8988T (cell line): ENCODE measurements at regions not wholly inside any gene's neighbourhood (a gene's known extent, or its start where the extent isn't known, plus 50 kb on each side); places are given as distances from the start of the nearest gene placed in this dataset.

Source experiments
- DNase-seq: peaks from one replicate; pipeline ENCODE4 v3.0.0; 2011

DNA sequence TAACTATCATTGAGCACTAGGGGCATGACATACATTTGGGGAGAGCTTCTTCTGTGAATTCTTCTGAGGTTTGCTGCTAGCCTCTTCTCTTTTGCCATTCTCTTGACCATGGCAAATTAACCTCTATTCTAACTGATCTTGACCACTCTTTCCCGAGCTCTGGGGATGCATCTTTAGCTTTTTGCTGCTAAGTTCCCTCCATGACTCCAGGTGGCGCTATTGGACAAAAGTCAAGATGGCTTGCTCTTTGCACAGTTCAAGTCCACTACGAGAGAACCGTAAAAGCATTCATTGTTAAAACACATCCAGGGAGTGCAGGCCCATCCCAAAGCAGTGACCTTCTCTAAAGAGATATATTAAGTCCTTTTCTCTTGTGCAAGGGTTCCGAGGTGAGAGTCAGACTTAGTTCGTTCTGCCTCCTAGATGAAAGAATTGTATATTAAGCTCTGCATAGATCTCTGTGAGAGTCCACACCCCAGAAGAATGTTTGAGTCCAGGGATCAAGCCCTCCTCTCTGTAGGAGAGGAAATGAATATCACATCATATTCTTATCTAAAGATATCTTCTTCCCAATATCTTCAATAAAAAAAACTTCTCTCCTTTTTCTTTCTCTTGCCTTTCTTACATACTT, 1152.9 kb upstream of the CDH6 start:
- no peak for DNase-seq

DNA sequence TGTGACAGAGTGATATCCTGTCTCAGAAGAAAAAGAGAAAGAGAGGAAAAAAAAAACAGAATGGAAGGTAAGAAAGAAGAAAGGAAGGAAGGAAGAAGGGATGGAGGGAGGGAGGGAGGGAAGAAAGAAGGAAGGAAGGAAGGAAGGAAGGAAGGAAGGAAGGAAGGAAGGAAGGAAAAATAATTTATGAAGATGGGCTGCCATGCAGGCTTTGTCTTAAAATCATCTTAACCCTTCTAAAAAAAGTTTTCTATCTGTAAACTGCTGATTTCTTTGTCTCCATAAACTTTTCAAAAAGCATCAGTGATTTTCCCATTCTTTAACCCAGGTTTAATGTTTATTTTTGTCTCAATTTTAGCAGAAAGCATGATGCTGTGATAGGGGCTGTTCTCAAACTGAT, 1154.1 kb upstream of the CDH6 start:
- no peak for DNase-seq

DNA sequence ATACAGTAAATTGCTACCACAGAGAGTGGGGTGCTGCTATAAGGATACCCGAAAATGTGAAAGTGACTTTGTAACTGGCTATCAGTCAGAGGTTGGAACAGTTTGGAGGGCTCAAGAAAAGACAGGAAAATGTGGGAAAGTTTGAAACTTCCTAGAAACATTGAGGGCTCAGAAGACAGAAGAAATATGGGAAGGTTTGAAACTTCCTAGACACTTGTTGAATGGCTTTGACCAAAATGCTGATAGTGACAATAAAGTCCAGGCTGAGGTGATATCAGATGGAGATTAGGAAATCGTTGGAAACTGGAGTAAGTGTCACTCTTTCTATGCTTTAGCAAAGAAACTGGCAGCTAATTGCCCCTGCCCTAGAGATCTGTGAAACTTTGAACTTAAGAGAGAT, 1158.6 kb upstream of the CDH6 start:
- DNase-seq, result no peak

DNA sequence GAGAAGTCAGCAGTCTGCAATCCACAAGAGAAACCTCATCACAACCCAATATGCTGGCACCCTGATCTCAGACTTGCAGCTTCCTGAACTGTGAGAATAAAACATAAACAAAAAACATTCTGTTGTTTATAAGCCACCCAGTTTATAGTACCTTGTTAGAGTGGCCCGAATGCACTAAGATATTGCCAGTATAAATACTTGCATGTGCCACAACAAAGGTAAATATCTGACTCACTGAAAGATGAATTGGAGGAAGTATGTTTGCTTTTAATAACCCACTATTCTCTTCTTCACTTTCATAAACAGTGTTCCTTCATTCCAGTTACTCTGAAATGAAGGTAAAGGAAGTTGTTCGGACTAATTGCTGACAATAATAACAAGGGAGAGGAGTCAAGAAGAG, 1163.4 kb upstream of the CDH6 start:
- no peak for DNase-seq

DNA sequence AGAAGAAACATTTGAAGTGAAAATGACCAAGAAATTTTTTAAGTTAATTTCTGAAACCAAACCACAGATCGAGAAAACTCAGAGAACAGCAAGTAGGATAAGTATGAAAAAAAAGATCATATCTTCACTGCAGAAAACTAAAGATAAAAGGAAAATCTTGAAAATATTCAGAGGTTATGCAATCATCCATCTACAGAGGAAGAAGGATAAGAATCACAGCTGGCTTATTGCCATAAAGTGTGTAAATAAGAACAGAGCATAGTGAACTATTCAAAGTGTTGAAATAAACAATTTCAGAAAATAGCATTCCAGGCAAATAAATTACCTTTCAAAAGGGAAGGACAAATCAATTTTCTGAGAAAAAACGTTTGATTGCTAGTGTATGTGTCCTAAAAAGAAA, 1191.7 kb upstream of the CDH6 start:
- no peak for DNase-seq

DNA sequence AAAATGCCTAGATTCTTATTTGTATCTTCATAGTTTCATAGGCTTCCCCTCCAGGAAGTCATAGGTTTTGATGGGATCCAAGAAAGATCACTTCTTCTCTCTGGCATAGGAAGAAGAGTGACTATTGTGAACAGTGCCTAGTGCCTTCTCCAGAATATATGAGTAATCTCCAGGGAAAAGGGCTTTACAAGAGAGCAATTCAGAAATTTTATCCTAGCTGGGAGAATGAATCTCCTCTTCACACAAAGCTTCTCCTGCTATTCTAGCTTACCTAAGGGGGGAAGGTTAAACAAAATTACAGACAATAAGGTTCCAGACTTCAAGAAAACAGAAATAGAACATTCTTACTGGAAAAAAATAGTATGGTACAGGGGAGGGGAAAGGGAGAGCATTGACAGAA, 1193.3 kb upstream of the CDH6 start:
- DNase-seq, result no peak

DNA sequence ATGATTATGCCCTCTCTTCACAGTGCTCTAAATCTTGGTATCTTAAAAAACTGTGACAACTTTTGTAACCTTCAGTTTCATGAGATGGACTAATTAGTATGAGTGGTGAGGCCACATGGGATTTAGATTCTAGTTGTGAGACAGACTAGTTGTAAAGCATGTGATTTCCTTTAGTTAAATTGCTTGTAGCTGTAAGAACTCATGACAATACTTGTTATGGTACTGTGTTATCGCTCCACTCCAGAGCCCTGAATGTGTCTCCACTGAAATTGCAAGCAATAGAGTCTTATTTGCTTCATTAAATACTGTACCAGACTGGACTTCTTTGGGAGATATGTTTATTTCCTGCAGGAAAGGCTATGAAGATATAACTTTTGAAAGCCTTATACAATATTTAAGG, 1198.3 kb upstream of the CDH6 start:
- no peak for DNase-seq

DNA sequence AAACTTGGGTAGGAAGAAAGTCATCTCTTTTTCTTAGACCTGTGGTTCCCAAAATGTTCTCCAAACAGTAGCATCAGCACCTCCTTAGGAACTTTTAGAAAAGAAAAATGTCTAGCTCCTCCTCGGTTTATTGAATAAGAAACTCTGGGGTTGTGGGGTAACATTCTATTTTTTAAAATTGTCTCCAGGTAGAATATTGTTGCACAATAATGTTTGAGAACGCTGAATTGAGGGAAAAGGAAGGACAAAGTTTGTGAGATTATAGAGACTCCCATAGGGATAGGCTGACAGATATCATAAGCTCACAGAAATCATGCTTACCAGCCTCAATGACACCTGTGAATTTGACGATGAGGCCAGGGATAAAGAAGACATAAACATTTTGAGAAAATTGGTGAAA, 1199.0 kb upstream of the CDH6 start:
- DNase-seq, result no peak

DNA sequence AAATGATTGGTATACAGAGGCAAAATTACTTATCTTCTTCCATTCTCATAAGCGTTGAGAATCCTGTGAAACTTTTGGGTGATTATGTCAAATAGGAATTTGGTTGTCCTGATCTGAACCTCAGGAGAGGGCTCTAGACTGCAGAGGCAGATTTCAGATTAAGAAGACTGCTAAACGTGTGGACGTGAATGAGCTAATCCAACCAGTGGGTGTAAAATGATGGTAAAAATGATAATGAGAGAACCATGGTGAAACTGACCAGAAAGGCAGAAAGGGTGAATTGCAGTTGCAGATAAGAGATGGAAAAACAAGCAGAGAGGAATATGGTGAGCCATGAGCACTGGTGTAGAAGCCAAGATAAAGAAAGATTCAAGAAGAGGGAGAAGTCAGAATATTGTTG, 1200.2 kb upstream of the CDH6 start:
- no peak for DNase-seq

DNA sequence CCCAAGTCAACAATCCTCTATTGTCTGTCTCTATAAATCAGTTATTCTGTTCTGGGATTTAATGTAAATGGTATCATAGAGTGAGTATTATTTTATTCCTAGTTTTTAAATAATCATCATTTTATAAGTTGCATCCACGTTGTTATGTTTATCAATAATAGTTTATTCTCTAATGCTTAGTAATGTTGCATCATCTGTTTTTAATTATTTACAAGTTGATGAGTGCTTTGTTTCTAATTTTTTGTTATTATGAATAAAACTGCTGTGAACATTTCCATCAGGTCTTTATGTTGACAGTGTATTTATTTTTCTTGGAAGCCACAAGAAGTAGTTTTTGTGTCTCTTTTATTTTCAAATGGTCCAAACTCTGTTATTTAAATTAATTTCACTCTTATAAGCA, 1201.2 kb upstream of the CDH6 start:
- no peak for DNase-seq

DNA sequence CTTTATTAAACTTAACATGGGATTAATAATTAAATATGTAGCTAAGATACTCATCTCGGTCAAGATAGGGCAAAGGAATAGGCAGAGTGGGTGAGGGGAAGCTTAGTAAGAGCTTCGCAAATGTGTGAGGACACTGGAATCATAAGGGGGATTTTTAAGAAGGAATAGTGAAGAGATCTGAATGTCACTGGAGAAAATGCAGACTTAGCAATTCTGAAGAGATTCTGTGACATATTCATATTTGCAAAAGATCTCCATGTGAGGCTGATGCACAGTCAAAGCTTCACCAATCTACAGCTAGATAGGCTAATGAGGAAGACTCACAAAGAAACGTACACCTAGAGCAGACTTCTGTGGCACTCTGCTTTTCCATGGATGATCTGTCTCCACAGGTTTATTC, 1202.8 kb upstream of the CDH6 start:
- no peak for DNase-seq

DNA sequence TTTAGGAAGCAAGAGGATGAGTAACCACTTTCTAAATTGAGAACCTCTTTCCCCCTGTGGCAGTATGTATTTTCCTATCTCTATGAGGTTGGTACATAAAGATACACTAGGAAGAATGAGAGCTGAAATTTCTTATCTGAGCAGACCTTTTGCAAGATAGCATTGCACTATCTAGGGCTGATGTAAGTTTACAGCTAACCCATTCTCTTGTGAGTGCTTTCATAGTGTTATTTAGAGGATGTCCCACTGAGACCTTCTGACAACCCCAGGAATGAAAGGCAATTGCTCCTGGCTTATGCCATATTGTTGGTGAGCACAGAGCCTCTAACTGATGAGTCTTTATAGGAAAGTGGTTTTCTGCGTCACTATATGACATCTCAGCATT, 1209.3 kb upstream of the CDH6 start:
- DNase-seq, result no peak

DNA sequence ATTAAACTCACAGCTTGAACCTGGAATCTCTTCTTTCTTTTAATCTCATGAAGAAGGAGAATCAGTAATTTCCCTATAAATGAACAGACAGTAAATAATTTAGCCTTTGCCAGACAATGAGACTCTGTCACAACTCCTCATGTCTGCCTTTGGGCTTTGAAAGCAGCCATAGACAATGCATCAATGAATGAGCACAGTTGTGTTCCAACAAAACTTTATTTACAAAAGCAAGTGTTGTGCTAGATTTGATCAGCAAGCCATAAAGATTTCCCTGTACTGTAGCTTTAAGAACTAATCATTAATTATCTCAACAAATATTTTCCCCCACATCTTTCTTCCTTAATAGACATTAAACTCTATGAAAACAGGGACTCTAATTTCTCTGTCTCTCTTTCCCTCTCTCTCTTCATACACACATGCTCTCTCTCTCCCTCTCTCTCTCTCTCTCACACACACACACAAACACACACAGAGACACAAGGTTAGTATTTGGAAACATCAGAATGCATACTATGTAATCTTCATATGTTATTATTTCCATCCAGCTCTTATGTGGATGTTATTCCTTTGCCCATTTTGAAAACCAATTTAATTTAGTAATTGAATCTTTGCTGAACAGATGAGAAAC, 1209.8 kb upstream of the CDH6 start:
- DNase-seq, result no peak

DNA sequence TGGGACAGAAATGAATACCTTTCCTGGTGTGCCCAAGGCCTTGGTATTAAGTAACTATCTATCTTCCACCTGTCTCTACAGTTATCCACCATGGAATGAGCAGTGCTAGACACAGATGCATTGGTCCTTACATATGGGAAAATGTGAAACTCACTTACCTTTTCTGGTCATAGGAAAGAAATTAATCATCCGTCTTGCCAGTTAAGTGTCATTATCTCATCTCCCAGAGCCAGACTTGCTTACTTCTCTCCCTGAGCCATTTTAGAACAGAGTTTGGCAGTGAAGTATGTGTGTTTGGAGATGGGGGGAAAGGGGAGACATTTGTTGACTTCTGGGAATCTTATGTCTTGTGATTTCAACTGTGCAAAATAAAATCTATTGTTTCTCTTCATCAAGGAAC, 1211.0 kb upstream of the CDH6 start:
- DNase-seq, result no peak

DNA sequence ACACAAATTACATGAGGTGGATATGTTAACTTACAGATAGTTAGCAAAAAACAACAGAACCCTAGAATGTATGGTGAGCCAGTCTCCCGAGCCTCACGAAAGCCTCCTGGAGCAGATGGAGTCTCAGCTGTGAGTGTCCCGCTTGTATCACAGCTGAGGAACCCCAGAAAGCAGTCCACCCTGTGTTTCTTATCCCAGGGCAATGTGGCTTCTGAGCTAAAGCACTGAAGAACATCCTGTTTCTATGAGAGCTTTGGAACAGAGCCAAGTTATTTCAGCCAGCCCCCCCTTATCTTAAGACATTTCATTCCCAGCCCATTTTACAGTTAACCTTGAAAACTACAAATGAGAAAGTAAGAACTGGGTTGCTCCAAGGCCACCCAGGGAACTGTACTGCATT, 1220.9 kb upstream of the CDH6 start:
- no peak for DNase-seq

DNA sequence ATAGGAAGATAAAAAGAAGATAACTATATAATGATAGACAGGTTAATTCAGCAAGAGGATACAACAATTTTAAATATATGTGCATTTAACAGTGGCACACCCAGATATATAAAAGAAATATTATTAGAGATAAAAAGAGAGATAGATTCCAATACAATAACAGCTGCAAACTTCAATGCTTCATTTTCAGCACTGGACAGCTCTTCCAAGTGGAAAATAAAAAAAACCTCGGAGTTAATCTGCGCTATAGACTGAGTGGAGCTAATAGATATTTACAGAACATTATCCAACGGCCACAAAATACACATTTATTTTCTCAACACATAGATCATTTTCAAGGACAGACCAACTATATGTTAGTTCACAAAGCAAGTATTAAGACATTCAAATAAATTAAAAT, 1229.5 kb upstream of the CDH6 start:
- DNase-seq, result no peak

DNA sequence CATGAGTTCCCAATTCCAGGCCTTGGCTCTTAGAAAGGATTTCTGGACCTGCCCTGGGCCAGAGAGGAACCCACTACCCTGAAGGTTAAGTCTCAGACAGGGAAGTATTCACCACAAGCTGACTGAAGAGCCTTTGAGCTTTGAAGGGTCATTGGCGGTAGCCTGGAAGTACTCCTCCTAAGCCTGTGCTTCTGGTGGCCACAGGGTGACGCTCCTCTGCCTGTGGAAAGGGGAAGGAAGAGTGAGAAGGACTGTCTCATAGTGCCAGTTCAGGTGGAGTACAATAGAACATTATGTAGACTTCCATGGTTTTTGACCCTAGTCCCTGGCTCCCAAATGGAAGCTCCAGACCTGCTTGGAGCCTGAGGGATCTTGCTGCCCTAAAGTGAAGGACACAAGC, 1233.2 kb upstream of the CDH6 start:
- no peak for DNase-seq

DNA sequence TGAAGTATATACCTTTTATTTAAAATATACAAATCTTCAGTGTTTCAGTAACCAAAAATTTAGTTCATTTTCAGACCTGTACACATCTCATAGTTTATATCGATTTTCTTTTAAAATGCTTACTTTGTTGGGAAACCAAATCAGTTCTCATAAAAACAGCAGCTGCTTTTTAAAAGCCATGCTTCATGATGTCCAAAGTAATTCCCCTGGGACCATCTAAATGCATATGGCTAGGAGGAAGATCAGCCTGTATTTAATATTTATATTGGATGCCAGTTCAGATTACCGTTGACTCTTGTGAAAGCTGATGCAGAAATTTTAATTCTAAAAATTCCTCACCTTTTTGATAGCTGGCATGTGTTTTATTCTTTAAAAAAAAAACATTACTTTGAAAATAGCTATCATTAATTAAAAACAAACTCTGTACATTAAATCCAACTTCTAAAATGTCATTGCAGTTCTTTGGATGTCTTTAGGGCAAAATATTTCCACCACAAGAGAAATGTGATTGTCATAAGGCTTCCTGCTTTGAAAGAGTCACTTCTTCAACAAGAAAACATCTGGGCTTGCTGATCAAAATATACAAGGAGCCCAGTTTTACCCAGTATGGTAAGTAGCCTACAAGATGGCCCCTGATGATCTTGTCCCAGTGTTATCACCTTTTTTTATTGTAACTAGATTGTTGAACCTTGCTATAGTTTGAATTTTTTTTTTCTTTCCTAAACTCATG, 1242.9 kb upstream of the CDH6 start:
- no peak for DNase-seq

DNA sequence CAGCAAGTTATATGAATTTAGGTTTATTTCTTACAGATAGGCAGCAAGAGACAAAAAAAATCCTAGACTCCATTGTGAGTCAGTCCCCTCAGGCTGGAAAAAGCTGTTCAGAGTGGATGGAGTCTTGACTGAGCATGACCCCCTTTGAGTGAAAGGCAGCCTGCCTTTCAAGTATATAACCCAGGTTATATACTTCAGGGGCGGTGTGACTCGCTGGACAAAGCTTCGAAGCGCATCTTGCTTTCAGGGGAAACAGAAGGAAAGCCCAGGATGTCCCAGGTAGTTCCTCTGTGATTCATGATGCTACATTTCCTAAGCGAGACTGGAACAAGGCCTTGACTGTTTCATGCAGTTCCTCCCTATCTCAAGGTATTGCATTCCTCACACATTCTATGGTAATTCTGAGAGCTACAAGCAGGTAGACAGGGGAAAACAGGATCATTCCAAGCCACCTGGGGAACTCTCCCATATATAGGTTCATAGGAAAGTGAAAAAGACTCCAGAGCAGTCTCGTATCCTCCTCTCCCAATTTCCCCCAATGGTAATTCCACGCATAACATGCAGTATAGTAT, 1244.1 kb upstream of the CDH6 start:
- no peak for DNase-seq

DNA sequence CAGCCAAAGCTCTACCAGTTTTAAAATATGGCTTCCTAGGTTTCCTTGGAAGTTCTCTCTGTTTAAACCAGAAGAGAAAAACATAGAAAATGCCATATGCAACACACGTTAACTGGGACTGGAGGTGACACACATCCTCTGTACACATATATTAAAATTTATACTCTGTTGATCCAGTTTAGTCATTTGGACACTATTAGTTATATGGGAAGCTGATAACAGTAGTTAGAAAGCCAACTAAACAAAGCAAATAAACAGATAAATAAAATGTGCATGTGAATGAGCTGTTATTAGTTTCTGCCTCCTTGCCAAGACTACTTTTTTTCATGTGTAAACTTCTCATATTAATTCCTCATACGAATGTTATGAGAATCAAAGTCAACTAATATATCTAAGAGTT, 1249.2 kb upstream of the CDH6 start:
- no peak for DNase-seq

DNA sequence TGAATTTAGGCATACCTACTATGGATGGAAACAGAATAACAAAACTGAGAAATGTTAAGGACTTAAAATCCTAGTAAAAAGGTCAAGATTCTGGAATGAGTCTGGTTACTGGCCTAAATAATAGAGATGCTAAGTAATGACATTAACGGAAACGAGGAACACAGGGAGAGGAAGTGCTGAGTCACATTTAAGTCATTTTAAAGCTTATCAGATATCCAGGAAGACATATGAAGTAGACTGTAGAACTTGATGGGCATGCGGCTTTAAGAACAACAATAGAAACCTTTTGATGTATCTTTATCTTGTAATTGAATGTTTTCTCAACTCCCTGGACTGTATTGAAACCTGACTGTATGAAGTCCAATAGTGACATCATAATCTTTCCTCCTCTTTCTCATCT, 1251.4 kb upstream of the CDH6 start:
- DNase-seq, result no peak

DNA sequence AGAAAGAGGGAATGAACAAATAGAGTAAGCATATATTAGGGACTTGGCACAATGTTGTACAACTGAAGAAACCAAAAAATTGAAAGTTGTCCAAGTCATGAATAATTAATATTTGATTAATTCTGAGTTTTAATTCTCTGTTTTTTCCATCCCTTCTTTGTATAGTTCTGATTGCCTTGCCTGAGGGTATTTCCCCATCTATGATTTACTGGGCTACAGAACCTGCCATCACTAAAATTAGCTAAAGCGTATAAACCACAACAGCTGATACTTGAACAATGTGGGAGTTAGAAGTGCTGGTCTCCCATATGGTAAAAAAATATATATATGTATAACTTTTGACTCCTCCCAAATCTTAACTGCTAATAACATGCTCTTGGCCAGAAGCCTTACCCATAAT, 1253.5 kb upstream of the CDH6 start:
- no peak for DNase-seq

DNA sequence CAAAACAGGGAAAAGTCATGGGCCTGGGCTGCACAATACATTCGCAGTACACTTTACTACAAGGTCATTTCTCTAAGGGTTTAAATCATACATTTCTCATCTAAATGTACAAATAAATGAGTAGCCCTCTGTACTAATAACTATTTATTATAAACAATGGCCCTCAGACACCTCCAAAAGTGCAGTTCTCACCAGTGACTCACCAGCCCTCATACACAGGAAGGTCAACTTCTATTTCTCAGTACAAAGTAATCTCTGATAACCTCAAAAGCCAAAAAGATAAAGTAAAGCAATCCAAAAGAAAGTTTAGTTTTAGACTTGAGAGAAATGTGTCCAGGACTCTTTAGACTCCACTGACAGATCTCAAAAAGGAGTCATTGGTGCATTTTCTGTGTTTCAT, 1258.1 kb upstream of the CDH6 start:
- no peak for DNase-seq

DNA sequence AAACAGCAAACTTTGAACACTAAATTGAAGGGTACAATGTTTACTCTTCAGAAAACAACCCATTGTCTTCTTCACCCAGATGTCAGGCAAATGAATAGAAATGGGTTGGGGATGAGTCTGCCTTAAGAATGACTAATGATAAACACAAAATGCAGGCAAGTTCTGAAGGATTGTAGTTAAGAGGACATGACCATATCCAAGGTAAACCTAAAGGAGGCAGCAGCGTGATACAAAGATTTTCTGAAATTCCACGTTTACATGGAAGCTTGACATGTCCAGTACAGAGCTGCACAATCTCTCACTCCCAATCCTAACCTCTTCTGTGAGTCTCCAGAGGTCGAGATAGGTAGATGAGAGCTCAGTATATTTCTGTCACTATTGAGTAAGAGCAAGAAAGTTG, 1263.2 kb upstream of the CDH6 start:
- no peak for DNase-seq

DNA sequence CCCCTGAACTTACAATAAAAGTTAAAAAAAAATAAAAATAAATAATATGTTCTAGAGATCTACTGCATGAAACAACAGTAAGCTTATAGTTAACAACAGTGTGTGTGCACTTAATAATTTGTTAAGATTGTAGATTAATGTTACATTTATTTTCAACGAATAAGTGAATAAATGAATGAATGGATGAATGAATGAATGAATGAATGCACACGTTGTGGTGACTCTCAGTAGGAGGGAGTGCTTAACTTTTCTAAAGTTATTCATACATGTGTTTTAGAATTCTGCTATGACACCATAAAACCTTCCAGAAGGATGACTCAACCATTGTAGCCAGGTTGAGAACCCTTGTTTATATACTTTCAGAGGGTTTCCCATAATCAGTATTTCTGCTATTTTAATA, 1269.4 kb upstream of the CDH6 start:
- DNase-seq, result no peak
